ENCODE measurements at regions not wholly inside any gene's neighbourhood (a gene's known extent, or its start where the extent isn't known, plus 50 kb on each side); places are given as distances from the start of the nearest gene placed in this dataset.

- Histone ChIP-seq H3K4me3 (no peak overlapping the region), H3K36me3 (no peaks in the 10 kb centered on the region), H3K9me3 (no peaks in the 10 kb centered on the region), H3K27me3 (no peaks in the 10 kb centered on the region), H3K27ac (no peak overlapping the region), H3K4me1 (ENCODE audit: insufficient read depth) (no peaks in the 10 kb centered on the region)
- DNase-seq, result no peak
- intact Hi-C loops (cut with DNase I), result no loop called here
- WGBS, 3 donors, result 86 to 89% (median 87%) methylated on average over 4 of the region's 4 CpGs
- TF ChIP-seq POLR2A (IDR thresholded peaks at IDR 0.05) (no peak), EP300 (IDR thresholded peaks at IDR 0.05) (no peak), CTCF (IDR thresholded peaks at IDR 0.05) (no peak)
Measured at GRCh38 chr17:77889135-77889505, 69.4 kb upstream of the TNRC6C start.

GRCh38 chr17:77889866-77890760 lies 68.4 kb upstream of the TNRC6C start:
- Histone ChIP-seq H3K36me3 (no peaks in the 10 kb centered on the region), H3K9me3 (no peaks in the 10 kb centered on the region), H3K27ac (no peak overlapping the region), H3K4me1 (ENCODE audit: insufficient read depth) (no peaks in the 10 kb centered on the region), H3K27me3 (no peaks in the 10 kb centered on the region), H3K4me3 (no peak overlapping the region)
- TF ChIP-seq EP300 (IDR thresholded peaks at IDR 0.05) (no peak), POLR2A (IDR thresholded peaks at IDR 0.05) (no peak), CTCF (IDR thresholded peaks at IDR 0.05) (no peak)
- WGBS, 3 donors, result 83 to 87% (median 85%) methylated on average over 28 of the region's 28 CpGs
- intact Hi-C loops (cut with DNase I), result no loop called here
- no peak for DNase-seq

GRCh38 chr17:77890771-77891170 lies 67.7 kb upstream of the TNRC6C start:
- H3K36me3 ChIP-seq, result no peaks in the 10 kb centered on the region
- TF ChIP-seq CTCF (IDR thresholded peaks at IDR 0.05), result no peak
- no peak for TF ChIP-seq POLR2A (IDR thresholded peaks at IDR 0.05)
- no peak for TF ChIP-seq EP300 (IDR thresholded peaks at IDR 0.05)
- no peak for DNase-seq
- no peaks in the 10 kb centered on the region for H3K27me3 ChIP-seq
- 85 to 100% (median 94%) methylated on average over 3 of the region's 3 CpGs for WGBS, 3 donors
- intact Hi-C loops (cut with DNase I), result no loop called here
- no peak overlapping the region for H3K4me3 ChIP-seq
- no peaks in the 10 kb centered on the region for H3K4me1 ChIP-seq (ENCODE audit: insufficient read depth)
- no peak overlapping the region for H3K27ac ChIP-seq
- H3K9me3 ChIP-seq, result no peaks in the 10 kb centered on the region

GRCh38 chr17:77891602-77892001 lies 66.9 kb upstream of the TNRC6C start:
- no peak overlapping the region for H3K4me3 ChIP-seq
- intact Hi-C loops (cut with DNase I), result no loop called here
- H3K4me1 ChIP-seq (ENCODE audit: insufficient read depth), result no peaks in the 10 kb centered on the region
- TF ChIP-seq EP300 (IDR thresholded peaks at IDR 0.05) (no peak), POLR2A (IDR thresholded peaks at IDR 0.05) (no peak), CTCF (IDR thresholded peaks at IDR 0.05) (no peak)
- DNase-seq, result no peak
- no peak overlapping the region for H3K27ac ChIP-seq
- no peaks in the 10 kb centered on the region for H3K9me3 ChIP-seq
- no peaks in the 10 kb centered on the region for H3K36me3 ChIP-seq
- no peaks in the 10 kb centered on the region for H3K27me3 ChIP-seq
- 61 to 69% (median 66%) methylated on average over 8 of the region's 8 CpGs for WGBS, 3 donors
